OCI-LY1 (cell line): ENCODE measurements at regions not wholly inside any gene's neighbourhood (a gene's known extent, or its start where the extent isn't known, plus 50 kb on each side); places are given as distances from the start of the nearest gene placed in this dataset.

Experiments used
- CTCF ChIP-seq: fragments of 200-600 bp; sonication (generic), shearing (Covaris generic); IDR thresholded peaks from 2 replicates; pipeline ENCODE4 v1.5.1; 2017; ENCODE audit warnings: mild to moderate bottlenecking, antibody characterized with exemption, low read length, moderate library complexity, mixed read lengths
- EZH2 ChIP-seq: fragments of 200-600 bp; sonication (generic), shearing (Covaris generic); IDR thresholded peaks from 2 replicates; pipeline ENCODE4 v1.8.0; 2017; ENCODE audit warnings: borderline replicate concordance, mixed run types, mild to moderate bottlenecking, antibody characterized with exemption, low read length, moderate library complexity, mixed read lengths

GRCh38 chr17:13140750-13141149 is 122.9 kb upstream of the ELAC2 start:
- TF ChIP-seq CTCF (no peak), EZH2 (no peak)
